Panc1 (cell line): ENCODE measurements at regions not wholly inside any gene's neighbourhood (a gene's known extent, or its start where the extent isn't known, plus 50 kb on each side); places are given as distances from the start of the nearest gene placed in this dataset.

ENCODE experiments used
- ATAC-seq: fragments of 200-7000 bp; cut with Tn5 transposase; 2 replicates; pipeline ENCODE4 v1.9.1; 2020; ENCODE audit warnings: mild to moderate bottlenecking, moderate library complexity
- BruUV-seq: library from RNA; stranded (reverse); fragments of 400-500 nt; replicated peaks from 2 replicates; lab custom pipeline; 2021; lab: Mats Ljungman, UMichigan
- CTCF ChIA-PET: fragments of 300-600 bp; sonication (Branson Sonifier 250); formaldehyde crosslinking; loops from one replicate; lab custom pipeline; 2022; ENCODE audit warnings: antibody characterized with exemption; lab: Charles Lee
- POLR2A ChIA-PET: fragments of 300-600 bp; sonication (Branson Sonifier 250); formaldehyde crosslinking; loops from one replicate; lab custom pipeline; 2022; ENCODE audit warnings: antibody characterized with exemption; lab: Charles Lee
- DNase-seq: peaks from one replicate; pipeline ENCODE4 v3.0.0-alpha.2; 2010; ENCODE audit warnings: low read depth, low spot score
- H3K27ac ChIP-seq: 2 replicates; pipeline ENCODE4 v1.5.1; 2011; ENCODE audit warnings: mild to moderate bottlenecking, low read length, inconsistent platforms
- H3K27me3 ChIP-seq: fragments of 200-500 bp; sonication (Bioruptor generic); 2 replicates; pipeline ENCODE4 v1.6.0; 2014; ENCODE audit warnings: low read length, inconsistent platforms; ENCODE audit not compliant: control insufficient read depth, insufficient read depth
- H3K36me3 ChIP-seq: fragments of 200-500 bp; sonication (Bioruptor generic); 2 replicates; pipeline ENCODE4 v1.5.1; 2014; ENCODE audit warnings: inconsistent platforms, mild to moderate bottlenecking, low read length, moderate library complexity; ENCODE audit not compliant: control insufficient read depth, insufficient read depth
- H3K4me1 ChIP-seq: 2 replicates; pipeline ENCODE4 v1.5.1; 2011; ENCODE audit warnings: inconsistent platforms, mild to moderate bottlenecking, low read length, moderate library complexity; ENCODE audit not compliant: control insufficient read depth, insufficient read depth
- H3K4me3 ChIP-seq, 2 experiments: 2 replicates each; pipeline ENCODE4 v1.5.1; 2011 to 2012; ENCODE audit warnings: low read depth in 2 of 2, low read length in 2 of 2, mild to moderate bottlenecking in 2 of 2, inconsistent platforms in 1 of 2, moderate library complexity in 1 of 2
- H3K9me3 ChIP-seq: fragments of 200-500 bp; sonication (Bioruptor generic); 2 replicates; pipeline ENCODE4 v1.5.1; 2014; ENCODE audit warnings: low read depth, mild to moderate bottlenecking, inconsistent platforms, low read length, moderate library complexity; ENCODE audit not compliant: control insufficient read depth, insufficient read depth
- CTCF ChIP-seq: fragments of 450-650 bp; IDR thresholded peaks from 2 replicates; pipeline ENCODE4 v1.5.1; 2017; ENCODE audit warnings: mild to moderate bottlenecking
- POLR2AphosphoS5 ChIP-seq: IDR thresholded peaks from 2 replicates; pipeline ENCODE4 v1.6.1; 2012; ENCODE audit warnings: mild to moderate bottlenecking, low read depth, low read length, moderate library complexity
- REST ChIP-seq, 2 experiments: IDR thresholded peaks; 2 replicates each; pipeline ENCODE4 v1.6.1; 2011 to 2012; ENCODE audit warnings: low read depth in 2 of 2, control low read depth in 1 of 2, low read length in 1 of 2, mild to moderate bottlenecking in 1 of 2, moderate library complexity in 1 of 2; ENCODE audit not compliant: insufficient read depth in 1 of 2
- SIN3A ChIP-seq: IDR thresholded peaks from 2 replicates; pipeline ENCODE4 v1.6.1; 2012; ENCODE audit warnings: low read depth, mild to moderate bottlenecking, low read length, moderate library complexity, borderline replicate concordance; ENCODE audit not compliant: insufficient read depth
- TCF7L2 ChIP-seq: IDR thresholded peaks from 2 replicates; pipeline ENCODE4 v1.6.1; 2011; ENCODE audit warnings: mild to moderate bottlenecking, low read depth, low read length, inconsistent platforms
- in situ Hi-C: cut with HindIII; loops from 2 replicates; pipeline ENCODE4 v1.10.0; 2016; ENCODE audit warnings: low sequenced_read_pairs, low pct_unique_long_range_greater_than_20kb
- intact Hi-C: fragments of 100-400 bp; cut with micrococcal nuclease; formaldehyde crosslinking; loops from one replicate; pipeline ENCODE4 v1.10.0; 2022; ENCODE audit not compliant: unreplicated experiment

GRCh38 chr2:153644955-153645354 is 166.4 kb upstream of the RPRM start:
- H3K36me3 ChIP-seq: no peaks in the 10 kb centered on the region
- H3K4me3 ChIP-seq: no peak overlapping the region
- no peaks in the 10 kb centered on the region for H3K9me3 ChIP-seq
- in situ Hi-C loops: no loop called here
- ATAC-seq (no peak), DNase-seq (no peak)
- ChIA-PET CTCF (no interaction called here), POLR2A (no interaction called here)
- no peaks in the 10 kb centered on the region for H3K27me3 ChIP-seq
- no peak overlapping the region for H3K27ac ChIP-seq
- TF ChIP-seq TCF7L2: no peak
- TF ChIP-seq POLR2AphosphoS5: no peak
- no peak for TF ChIP-seq SIN3A
- no peak for TF ChIP-seq CTCF
- TF ChIP-seq REST (IDR thresholded peaks at IDR 0.05; ENCODE audit: insufficient read depth in 1 of 2, low read depth in 2 of 2, low read length in 1 of 2): no peak
- BruUV-seq: no TSS peak
- H3K4me1 ChIP-seq: no peaks in the 10 kb centered on the region
- intact Hi-C loops: no loop called here

- in situ Hi-C loops: no loop called here
Observed at GRCh38 chr2:153645599-153645998, 167.0 kb upstream of the RPRM start.

More at GRCh38 chr2:153645599-153645998, 167.0 kb upstream of the RPRM start:
- no TSS peak for BruUV-seq
- intact Hi-C loops: no loop called here
- Histone ChIP-seq H3K9me3 (no peaks in the 10 kb centered on the region), H3K4me3 (no peak overlapping the region), H3K27ac (no peak overlapping the region), H3K36me3 (no peaks in the 10 kb centered on the region), H3K4me1 (no peaks in the 10 kb centered on the region), H3K27me3 (no peaks in the 10 kb centered on the region)
- POLR2A ChIA-PET: no interaction called here
- TF ChIP-seq CTCF: no peak
- TF ChIP-seq POLR2AphosphoS5: no peak
- TF ChIP-seq TCF7L2: no peak
- TF ChIP-seq REST (IDR thresholded peaks at IDR 0.05; ENCODE audit: insufficient read depth in 1 of 2, low read depth in 2 of 2, low read length in 1 of 2): no peak
- no peak for TF ChIP-seq SIN3A
- DNase-seq (no peak), ATAC-seq (no peak)
- CTCF ChIA-PET: no interaction called here
